ENCODE measurements at regions not wholly inside any gene's neighbourhood (a gene's known extent, or its start where the extent isn't known, plus 50 kb on each side); places are given as distances from the start of the nearest gene placed in this dataset.

GRCh38 chr4:124941267-124941666 lies 228.7 kb upstream of the ANKRD50 start:
- no peak for TF ChIP-seq SNRNP70 (optimal IDR thresholded peaks at IDR 0.05; ENCODE audit: low read depth, low read length)
- TF ChIP-seq ZNF143 (CRISPR knock-in tag; IDR thresholded peaks at IDR 0.05): no peak
- no peak for TF ChIP-seq RFX1 (IDR thresholded peaks at IDR 0.05)
- no peak for TF ChIP-seq TCF7 (IDR thresholded peaks at IDR 0.05; ENCODE audit: borderline replicate concordance)
- TF ChIP-seq GTF2A2 (tag; IDR thresholded peaks at IDR 0.05): no peak
- TF ChIP-seq ZKSCAN1 (IDR thresholded peaks at IDR 0.05; ENCODE audit: low read depth, low read length): no peak
- TF ChIP-seq ADNP (tag; IDR thresholded peaks at IDR 0.05): no peak
- ChIA-PET CTCF (ENCODE audit: low intra/inter-chr PET ratio) (no interaction called here), POLR2A (no interaction called here)
- intact Hi-C loops (cut with micrococcal nuclease): no loop called here
- H3K36me3 ChIP-seq (ENCODE audit: control insufficient read depth, insufficient read depth, low read length): no peaks in the 10 kb centered on the region
- H3K27me3 ChIP-seq (ENCODE audit: control insufficient read depth in 2 of 2, insufficient read depth in 2 of 2, low read length in 2 of 2): no peaks in the 10 kb centered on the region
- no peak overlapping the region for H3K4me3 ChIP-seq
- H2AFZ ChIP-seq (ENCODE audit: low read depth, low read length): no peak overlapping the region
- no peak overlapping the region for H3K27ac ChIP-seq (ENCODE audit: extremely low read depth, low read depth, low read length)
- H3K4me1 ChIP-seq (replicated peaks in 1 of 2; ENCODE audit: control insufficient read depth in 2 of 2, insufficient read depth in 2 of 2, low read length in 2 of 2): no peaks in the 10 kb centered on the region
- H3K4me2 ChIP-seq (ENCODE audit: insufficient read depth, low read length): no peak overlapping the region
- H3K9ac ChIP-seq (ENCODE audit: insufficient read depth in 1 of 2, low read depth in 2 of 2, low read length in 2 of 2): no peak overlapping the region
- DNase-seq (ENCODE audit: extremely low read depth in 1 of 4, low spot score in 3 of 4): no peak
- no TSS peak for BruUV-seq (replicated peaks)
- H3K79me2 ChIP-seq (ENCODE audit: control insufficient read depth, insufficient read depth, low read length): no peaks in the 10 kb centered on the region
- no peaks in the 10 kb centered on the region for H3K9me3 ChIP-seq (replicated peaks; ENCODE audit: control insufficient read depth, insufficient read depth, low read depth, low read length)
- WGBS (ENCODE audit: insufficient coverage, low coverage, missing lambda C conversion rate): 0% methylated on average over 3 of the region's 3 CpGs
- FAIRE-seq: no peak
- no peaks in the 10 kb centered on the region for H4K20me1 ChIP-seq (replicated peaks; ENCODE audit: control insufficient read depth, insufficient read depth, low read length)
- H3K9me1 ChIP-seq (ENCODE audit: control insufficient read depth, insufficient read depth, low read length): no peaks in the 10 kb centered on the region
- in situ Hi-C loops (cut with MboI): no loop called here
- ATAC-seq: no peak

GRCh38 chr4:124940387-124940786 lies 227.9 kb upstream of the ANKRD50 start:
- Histone ChIP-seq H3K27me3 (ENCODE audit: control insufficient read depth in 2 of 2, insufficient read depth in 2 of 2, low read length in 2 of 2) (no peaks in the 10 kb centered on the region), H3K27ac (ENCODE audit: extremely low read depth, low read depth, low read length) (no peak overlapping the region), H4K20me1 (replicated peaks; ENCODE audit: control insufficient read depth, insufficient read depth, low read length) (no peaks in the 10 kb centered on the region), H3K4me3 (no peak overlapping the region), H2AFZ (ENCODE audit: low read depth, low read length) (no peak overlapping the region), H3K9ac (ENCODE audit: insufficient read depth in 1 of 2, low read depth in 2 of 2, low read length in 2 of 2) (no peak overlapping the region), H3K36me3 (ENCODE audit: control insufficient read depth, insufficient read depth, low read length) (no peaks in the 10 kb centered on the region), H3K4me2 (ENCODE audit: insufficient read depth, low read length) (no peak overlapping the region), H3K79me2 (ENCODE audit: control insufficient read depth, insufficient read depth, low read length) (no peaks in the 10 kb centered on the region), H3K9me3 (replicated peaks; ENCODE audit: control insufficient read depth, insufficient read depth, low read depth, low read length) (no peaks in the 10 kb centered on the region), H3K9me1 (ENCODE audit: control insufficient read depth, insufficient read depth, low read length) (no peaks in the 10 kb centered on the region), H3K4me1 (replicated peaks in 1 of 2; ENCODE audit: control insufficient read depth in 2 of 2, insufficient read depth in 2 of 2, low read length in 2 of 2) (no peaks in the 10 kb centered on the region)
- no peak for TF ChIP-seq ZNF395 (CRISPR knock-in tag; IDR thresholded peaks at IDR 0.05)
- no peak for TF ChIP-seq CHD2 (IDR thresholded peaks at IDR 0.05; ENCODE audit: low read depth, low read length)
- no peak for DNase-seq (ENCODE audit: extremely low read depth in 1 of 4, low spot score in 3 of 4)
- ChIA-PET CTCF (ENCODE audit: low intra/inter-chr PET ratio) (no interaction called here), POLR2A (no interaction called here)
- intact Hi-C loops (cut with micrococcal nuclease) (no loop called here), in situ Hi-C loops (cut with MboI) (no loop called here)
- no peak for ATAC-seq
- BruUV-seq (replicated peaks): no TSS peak
- 0% methylated on average over 3 of the region's 3 CpGs for WGBS (ENCODE audit: insufficient coverage, low coverage, missing lambda C conversion rate)
- no peak for FAIRE-seq
